WTC11 (cell line): ENCODE measurements at regions not wholly inside any gene's neighbourhood (a gene's known extent, or its start where the extent isn't known, plus 50 kb on each side); places are given as distances from the start of the nearest gene placed in this dataset.
A peak's percentile ranks its signal among the peaks of the same experiment; 100 is the strongest.

ENCODE experiments used
- ATAC-seq: fragments of 200-7000 bp; cut with Tn5 transposase; 2 replicates; pipeline ENCODE4 v1.10.0; 2021; ENCODE audit warnings: mild to moderate bottlenecking, moderate library complexity
- CTCF ChIA-PET: fragments of 300-600 bp; sonication (Branson Sonifier 250); formaldehyde crosslinking; loops from one replicate; lab custom pipeline; 2021; ENCODE audit warnings: antibody characterized with exemption; lab: Charles Lee
- POLR2A ChIA-PET: fragments of 350-600 bp; sonication (Branson Sonifier 250); formaldehyde crosslinking; loops from one replicate; lab custom pipeline; 2021; ENCODE audit warnings: antibody characterized with exemption; lab: Charles Lee
- DNase-seq: peaks from one replicate; pipeline ENCODE4 v3.0.0; 2021; ENCODE audit warnings: low spot score
- H3K27ac Mint-ChIP-seq: 2 replicates; pipeline ENCODE4 v1.8.0; 2021; ENCODE audit warnings: mixed read lengths
- H3K27me3 Mint-ChIP-seq: 2 replicates; pipeline ENCODE4 v1.8.0; 2021; ENCODE audit warnings: low read depth, mild to moderate bottlenecking, moderate library complexity, mixed read lengths
- H3K36me3 Mint-ChIP-seq: 2 replicates; pipeline ENCODE4 v1.8.0; 2021; ENCODE audit warnings: mixed read lengths
- H3K4me1 Mint-ChIP-seq: 2 replicates; pipeline ENCODE4 v1.8.0; 2022; ENCODE audit warnings: mixed read lengths
- H3K4me3 Mint-ChIP-seq: 2 replicates; pipeline ENCODE4 v1.8.0; 2021; ENCODE audit warnings: mild to moderate bottlenecking, moderate library complexity, mixed read lengths
- H3K9me3 Mint-ChIP-seq: 2 replicates; pipeline ENCODE4 v1.8.0; 2021; ENCODE audit warnings: mixed read lengths
- ATF2 ChIP-seq: sonication (generic); formaldehyde crosslinking; IDR thresholded peaks from 2 replicates; pipeline ENCODE4 v1.8.1; 2022; ENCODE audit warnings: low read depth, missing genetic modification reagents, borderline replicate concordance
- ATF3 ChIP-seq: sonication (generic); formaldehyde crosslinking; conservative IDR thresholded peaks from 2 replicates; pipeline ENCODE4 v1.8.1; 2022; ENCODE audit warnings: mild to moderate bottlenecking, missing genetic modification reagents
- ATF6 ChIP-seq: sonication (generic); formaldehyde crosslinking; IDR thresholded peaks from 2 replicates; pipeline ENCODE4 v1.8.1; 2023; ENCODE audit warnings: mild to moderate bottlenecking, missing genetic modification reagents
- ETV6 ChIP-seq: sonication (generic); formaldehyde crosslinking; IDR thresholded peaks from 2 replicates; pipeline ENCODE4 v1.8.1; 2022; ENCODE audit warnings: mild to moderate bottlenecking, missing genetic modification reagents
- FOXP1 ChIP-seq: sonication (generic); formaldehyde crosslinking; IDR thresholded peaks from 2 replicates; pipeline ENCODE4 v1.8.0; 2022; ENCODE audit warnings: missing genetic modification reagents, mild to moderate bottlenecking, moderate library complexity, borderline replicate concordance
- GTF2I ChIP-seq: fragments of 250-450 bp; sonication (Bioruptor Pico); conservative IDR thresholded peaks from 2 replicates; pipeline ENCODE4 v1.4.0; 2021; ENCODE audit warnings: mild to moderate bottlenecking
- IRF2 ChIP-seq: sonication (generic); formaldehyde crosslinking; IDR thresholded peaks from 2 replicates; pipeline ENCODE4 v1.8.0; 2022; ENCODE audit warnings: low read depth, missing genetic modification reagents, borderline replicate concordance
- KAT7 ChIP-seq: sonication (generic); formaldehyde crosslinking; IDR thresholded peaks from 2 replicates; pipeline ENCODE4 v1.8.1; 2023; ENCODE audit warnings: missing genetic modification reagents, mild to moderate bottlenecking, borderline replicate concordance
- MLX ChIP-seq: sonication (generic); formaldehyde crosslinking; IDR thresholded peaks from 2 replicates; pipeline ENCODE4 v1.8.1; 2023; ENCODE audit warnings: mild to moderate bottlenecking, missing genetic modification reagents, moderate library complexity
- MXD4 ChIP-seq: fragments of 250-450 bp; sonication (Bioruptor Pico); IDR thresholded peaks from 2 replicates; pipeline ENCODE4 v1.8.0; 2021; ENCODE audit warnings: mild to moderate bottlenecking, moderate library complexity, borderline replicate concordance
- MYBL2 ChIP-seq: sonication (generic); formaldehyde crosslinking; IDR thresholded peaks from 2 replicates; pipeline ENCODE4 v1.8.1; 2023; ENCODE audit warnings: mild to moderate bottlenecking, moderate library complexity, missing genetic modification reagents
- NR3C1 ChIP-seq: sonication (generic); formaldehyde crosslinking; conservative IDR thresholded peaks from 2 replicates; pipeline ENCODE4 v1.8.1; 2023; ENCODE audit warnings: low read depth, mild to moderate bottlenecking, missing genetic modification reagents
- PRRX2 ChIP-seq: fragments of 250-450 bp; sonication (Bioruptor Pico); IDR thresholded peaks from 2 replicates; pipeline ENCODE4 v1.8.0; 2021; ENCODE audit warnings: mild to moderate bottlenecking
- SMAD3 ChIP-seq: sonication (generic); formaldehyde crosslinking; IDR thresholded peaks from 2 replicates; pipeline ENCODE4 v1.8.0; 2022; ENCODE audit warnings: missing genetic modification reagents, mild to moderate bottlenecking, borderline replicate concordance
- SMAD4 ChIP-seq: sonication (generic); formaldehyde crosslinking; IDR thresholded peaks from 2 replicates; pipeline ENCODE4 v1.8.0; 2022; ENCODE audit warnings: mild to moderate bottlenecking, missing genetic modification reagents
- TEAD1 ChIP-seq: sonication (generic); formaldehyde crosslinking; IDR thresholded peaks from 2 replicates; pipeline ENCODE4 v1.8.0; 2022; ENCODE audit warnings: mild to moderate bottlenecking, missing genetic modification reagents
- TF ChIP-seq, protein P1 (sequence below): sonication (generic); formaldehyde crosslinking; IDR thresholded peaks from 2 replicates; pipeline ENCODE4 v1.8.1; 2023; ENCODE audit warnings: mild to moderate bottlenecking, moderate library complexity, missing genetic modification reagents
- TF ChIP-seq, protein P2 (sequence below): sonication (generic); formaldehyde crosslinking; IDR thresholded peaks from 2 replicates; pipeline ENCODE4 v1.8.0; 2022; ENCODE audit warnings: mild to moderate bottlenecking, missing genetic modification reagents
- TF ChIP-seq, protein P3 (sequence below): sonication (generic); formaldehyde crosslinking; IDR thresholded peaks from 2 replicates; pipeline ENCODE4 v1.8.0; 2022; ENCODE audit warnings: missing genetic modification reagents

DNA sequence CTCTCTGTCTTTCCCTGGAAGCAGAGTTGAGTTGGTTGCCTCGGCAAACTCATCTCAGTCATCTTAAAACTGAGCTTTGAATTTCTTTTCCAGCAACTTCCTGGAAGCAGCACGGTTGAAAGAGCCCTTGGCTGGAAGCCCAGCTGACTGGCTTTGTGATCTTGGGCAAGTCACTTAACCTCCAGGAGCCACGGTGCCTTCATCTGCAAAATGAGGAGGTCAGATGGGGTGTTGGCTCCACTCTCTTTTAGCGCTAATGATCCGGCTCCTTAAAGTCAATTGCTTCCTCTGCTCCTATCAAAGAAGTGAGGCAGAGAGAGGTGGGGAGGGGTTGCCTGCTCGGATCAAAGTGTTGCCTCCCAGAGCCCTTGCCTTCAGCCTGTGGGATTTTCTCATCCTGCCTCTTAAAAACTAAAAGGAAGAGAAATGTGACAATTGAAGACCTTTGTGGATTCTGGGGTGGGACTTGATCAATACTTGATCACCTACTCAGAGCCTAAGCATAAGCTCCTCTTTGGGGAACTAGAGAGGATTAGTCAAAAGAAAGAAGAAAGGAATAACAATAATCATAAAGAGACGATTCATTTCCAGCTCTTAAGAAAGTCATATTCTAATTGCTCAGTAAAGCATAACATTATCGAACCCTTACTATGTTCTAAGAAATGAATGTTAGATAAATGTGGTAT, 86.6 kb downstream of the MYCN start:
- TF ChIP-seq MYBL2 (CRISPR knock-in tag), result no peak
- TF ChIP-seq TEAD1 (CRISPR knock-in tag), result no peak
- TF ChIP-seq SMAD4 (CRISPR knock-in tag), result no peak
- TF ChIP-seq KAT7 (CRISPR knock-in tag), result no peak
- TF ChIP-seq ATF2 (CRISPR knock-in tag), result no peak
- TF ChIP-seq SMAD3 (CRISPR knock-in tag), result no peak
- no peak for TF ChIP-seq MLX (CRISPR knock-in tag)
- TF ChIP-seq GTF2I (CRISPR knock-in tag), result no peak
- no peak for TF ChIP-seq MXD4 (CRISPR knock-in tag)
- TF ChIP-seq, all 79 proteins: peak for 0
- peaks cover 60% of the 10 kb centered on the region for H3K4me1 Mint-ChIP-seq
- DNase-seq, result no peak
- no peak overlapping the region for H3K27ac Mint-ChIP-seq
- no peaks in the 10 kb centered on the region for H3K36me3 Mint-ChIP-seq
- no peaks in the 10 kb centered on the region for H3K9me3 Mint-ChIP-seq
- no peak overlapping the region for H3K4me3 Mint-ChIP-seq
- POLR2A ChIA-PET, result no interaction called here
- CTCF ChIA-PET, result interaction anchor here (1.3 to 1.7 kb wide), 2 partner anchors 9 to 87 kb away, joined by 4 to 6 read pairs; no protein-coding TSS in a partner anchor
- H3K27me3 Mint-ChIP-seq, result peaks cover 3% of the 10 kb centered on the region; the same call in 1 of the 2 replicates
- peak; percentile 22; the same call in 1 of the 2 replicates for ATAC-seq

GRCh38 chr2:16025876-16026640, 85.7 kb downstream of the MYCN start:
- H3K27ac Mint-ChIP-seq, result no peak overlapping the region
- peaks cover 56% of the 10 kb centered on the region for H3K4me1 Mint-ChIP-seq
- ChIA-PET CTCF (interaction anchor here (0.7 to 1.7 kb wide), 3 partner anchors 8 to 86 kb away, joined by 4 to 6 read pairs (median 4); no protein-coding TSS in a partner anchor), POLR2A (interaction anchor here (0.6 kb wide), 2 partner anchors 136 to 374 kb away, joined by 3 to 5 read pairs; no protein-coding TSS in a partner anchor)
- H3K36me3 Mint-ChIP-seq, result no peaks in the 10 kb centered on the region
- DNase-seq (no peak), ATAC-seq (no peak)
- no peaks in the 10 kb centered on the region for H3K9me3 Mint-ChIP-seq
- no peak overlapping the region for H3K4me3 Mint-ChIP-seq
- peaks cover 3% of the 10 kb centered on the region; the same call in 1 of the 2 replicates for H3K27me3 Mint-ChIP-seq
- TF ChIP-seq NR3C1 (CRISPR knock-in tag) (no peak), ATF2 (CRISPR knock-in tag) (no peak), GTF2I (CRISPR knock-in tag) (no peak), FOXP1 (CRISPR knock-in tag) (no peak), ATF6 (CRISPR knock-in tag) (no peak), PRRX2 (CRISPR knock-in tag) (no peak), MYBL2 (CRISPR knock-in tag) (no peak), ETV6 (no peak), ATF3 (CRISPR knock-in tag) (no peak), IRF2 (CRISPR knock-in tag) (no peak)
- TF ChIP-seq, protein P1, sequence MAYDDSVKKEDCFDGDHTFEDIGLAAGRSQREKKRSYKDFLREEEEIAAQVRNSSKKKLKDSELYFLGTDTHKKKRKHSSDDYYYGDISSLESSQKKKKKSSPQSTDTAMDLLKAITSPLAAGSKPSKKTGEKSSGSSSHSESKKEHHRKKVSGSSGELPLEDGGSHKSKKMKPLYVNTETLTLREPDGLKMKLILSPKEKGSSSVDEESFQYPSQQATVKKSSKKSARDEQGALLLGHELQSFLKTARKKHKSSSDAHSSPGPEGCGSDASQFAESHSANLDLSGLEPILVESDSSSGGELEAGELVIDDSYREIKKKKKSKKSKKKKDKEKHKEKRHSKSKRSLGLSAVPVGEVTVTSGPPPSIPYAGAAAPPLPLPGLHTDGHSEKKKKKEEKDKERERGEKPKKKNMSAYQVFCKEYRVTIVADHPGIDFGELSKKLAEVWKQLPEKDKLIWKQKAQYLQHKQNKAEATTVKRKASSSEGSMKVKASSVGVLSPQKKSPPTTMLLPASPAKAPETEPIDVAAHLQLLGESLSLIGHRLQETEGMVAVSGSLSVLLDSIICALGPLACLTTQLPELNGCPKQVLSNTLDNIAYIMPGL (CRISPR knock-in tag), result no peak
- TF ChIP-seq, protein P2, sequence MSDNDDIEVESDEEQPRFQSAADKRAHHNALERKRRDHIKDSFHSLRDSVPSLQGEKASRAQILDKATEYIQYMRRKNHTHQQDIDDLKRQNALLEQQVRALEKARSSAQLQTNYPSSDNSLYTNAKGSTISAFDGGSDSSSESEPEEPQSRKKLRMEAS, result no peak
- TF ChIP-seq, protein P3, sequence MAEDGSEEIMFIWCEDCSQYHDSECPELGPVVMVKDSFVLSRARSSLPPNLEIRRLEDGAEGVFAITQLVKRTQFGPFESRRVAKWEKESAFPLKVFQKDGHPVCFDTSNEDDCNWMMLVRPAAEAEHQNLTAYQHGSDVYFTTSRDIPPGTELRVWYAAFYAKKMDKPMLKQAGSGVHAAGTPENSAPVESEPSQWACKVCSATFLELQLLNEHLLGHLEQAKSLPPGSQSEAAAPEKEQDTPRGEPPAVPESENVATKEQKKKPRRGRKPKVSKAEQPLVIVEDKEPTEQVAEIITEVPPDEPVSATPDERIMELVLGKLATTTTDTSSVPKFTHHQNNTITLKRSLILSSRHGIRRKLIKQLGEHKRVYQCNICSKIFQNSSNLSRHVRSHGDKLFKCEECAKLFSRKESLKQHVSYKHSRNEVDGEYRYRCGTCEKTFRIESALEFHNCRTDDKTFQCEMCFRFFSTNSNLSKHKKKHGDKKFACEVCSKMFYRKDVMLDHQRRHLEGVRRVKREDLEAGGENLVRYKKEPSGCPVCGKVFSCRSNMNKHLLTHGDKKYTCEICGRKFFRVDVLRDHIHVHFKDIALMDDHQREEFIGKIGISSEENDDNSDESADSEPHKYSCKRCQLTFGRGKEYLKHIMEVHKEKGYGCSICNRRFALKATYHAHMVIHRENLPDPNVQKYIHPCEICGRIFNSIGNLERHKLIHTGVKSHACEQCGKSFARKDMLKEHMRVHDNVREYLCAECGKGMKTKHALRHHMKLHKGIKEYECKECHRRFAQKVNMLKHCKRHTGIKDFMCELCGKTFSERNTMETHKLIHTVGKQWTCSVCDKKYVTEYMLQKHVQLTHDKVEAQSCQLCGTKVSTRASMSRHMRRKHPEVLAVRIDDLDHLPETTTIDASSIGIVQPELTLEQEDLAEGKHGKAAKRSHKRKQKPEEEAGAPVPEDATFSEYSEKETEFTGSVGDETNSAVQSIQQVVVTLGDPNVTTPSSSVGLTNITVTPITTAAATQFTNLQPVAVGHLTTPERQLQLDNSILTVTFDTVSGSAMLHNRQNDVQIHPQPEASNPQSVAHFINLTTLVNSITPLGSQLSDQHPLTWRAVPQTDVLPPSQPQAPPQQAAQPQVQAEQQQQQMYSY (CRISPR knock-in tag), result no peak
